C4-2B (cell line): ENCODE measurements at regions not wholly inside any gene's neighbourhood (a gene's known extent, or its start where the extent isn't known, plus 50 kb on each side); places are given as distances from the start of the nearest gene placed in this dataset.

Source experiments
- CTCF ChIP-seq: fragments of 450-650 bp; conservative IDR thresholded peaks from 2 replicates; pipeline ENCODE4 v1.5.1; 2017; ENCODE audit warnings: mild to moderate bottlenecking
- ZFX ChIP-seq: fragments of 450-650 bp; IDR thresholded peaks from 2 replicates; pipeline ENCODE4 v1.6.1; 2017

GRCh38 chr2:16069933-16070647 lies 129.7 kb downstream of the MYCN start:
- no peak for TF ChIP-seq CTCF
- no peak for TF ChIP-seq ZFX
